H1 (cell line): ENCODE measurements at regions not wholly inside any gene's neighbourhood (a gene's known extent, or its start where the extent isn't known, plus 50 kb on each side); places are given as distances from the start of the nearest gene placed in this dataset.

Source experiments
- ASH2L ChIP-seq: fragments of 200-600, 300-600 bp; sonication (generic); IDR thresholded peaks from one replicate; pipeline ENCODE4 v1.7.1; 2017; ENCODE audit warnings: low read length
- EP300 ChIP-seq, 2 experiments: IDR thresholded peaks; 1 replicate in 1 of 2; 2 replicates in 1 of 2; pipeline ENCODE4 v1.6.1; 2011 to 2012; ENCODE audit warnings: low read depth in 2 of 2, low read length in 2 of 2, mild to moderate bottlenecking in 2 of 2, borderline replicate concordance in 1 of 2, inconsistent platforms in 1 of 2, moderate library complexity in 1 of 2
- HDAC2 ChIP-seq, 2 experiments: fragments of 300-600 bp in 1 of 2; sonication (generic) in 1 of 2; IDR thresholded peaks; 2 replicates each; pipeline ENCODE4 v1.6.1; 2011 to 2012; ENCODE audit warnings: low read depth in 2 of 2, low read length in 2 of 2, mild to moderate bottlenecking in 2 of 2, moderate library complexity in 2 of 2, borderline replicate concordance in 1 of 2, inconsistent platforms in 1 of 2
- KDM5A ChIP-seq: fragments of 200-600 bp; IDR thresholded peaks from 2 replicates; pipeline ENCODE4 v1.7.1; 2012; ENCODE audit warnings: mild to moderate bottlenecking, low read length, inconsistent platforms, mixed read lengths
- MAFK ChIP-seq: IDR thresholded peaks from 2 replicates; pipeline ENCODE4 v1.6.1; 2012; ENCODE audit warnings: low read depth, mild to moderate bottlenecking, improper control_type of control experiment, low read length
- NANOG ChIP-seq: IDR thresholded peaks from 2 replicates; pipeline ENCODE4 v1.6.1; 2011; ENCODE audit warnings: low read length, low read depth, mild to moderate bottlenecking, inconsistent platforms; ENCODE audit not compliant: insufficient read depth, poor library complexity, severe bottlenecking
- POU5F1 ChIP-seq: IDR thresholded peaks from 2 replicates; pipeline ENCODE4 v1.6.1; 2011; ENCODE audit warnings: low read depth, mild to moderate bottlenecking, low read length, moderate library complexity
- RNF2 ChIP-seq: fragments of 200-900, 300-1000 bp; sonication (generic); IDR thresholded peaks from 2 replicates; pipeline ENCODE4 v1.7.1; 2016; ENCODE audit warnings: borderline replicate concordance, low read depth, mild to moderate bottlenecking, antibody characterized with exemption, low read length; ENCODE audit not compliant: poor library complexity, severe bottlenecking; ENCODE audit errors: missing control alignments
- TF ChIP-seq, protein P1 (sequence below), 3 experiments: IDR thresholded peaks; 1 replicate in 2 of 3; 2 replicates in 1 of 3; pipeline versions ENCODE4 v1.5.1 to v1.6.1; 2011; ENCODE audit warnings: low read length in 3 of 3, mild to moderate bottlenecking in 3 of 3, inconsistent platforms in 2 of 3, low read depth in 1 of 3, moderate library complexity in 1 of 3; ENCODE audit not compliant: insufficient read depth in 1 of 3; ENCODE audit errors: control extremely low read depth in 1 of 3
- TF ChIP-seq, protein P2 (sequence below): IDR thresholded peaks from 2 replicates; pipeline ENCODE4 v1.6.1; 2012; ENCODE audit warnings: inconsistent platforms
- TF ChIP-seq, protein P3 (sequence below): IDR thresholded peaks from 2 replicates; pipeline ENCODE4 v1.6.1; 2011; ENCODE audit warnings: low read length, improper control_type of control experiment

GRCh38 chr3:86801921-86802320 is 189.0 kb downstream of the VGLL3 start:
- TF ChIP-seq, protein P1, sequence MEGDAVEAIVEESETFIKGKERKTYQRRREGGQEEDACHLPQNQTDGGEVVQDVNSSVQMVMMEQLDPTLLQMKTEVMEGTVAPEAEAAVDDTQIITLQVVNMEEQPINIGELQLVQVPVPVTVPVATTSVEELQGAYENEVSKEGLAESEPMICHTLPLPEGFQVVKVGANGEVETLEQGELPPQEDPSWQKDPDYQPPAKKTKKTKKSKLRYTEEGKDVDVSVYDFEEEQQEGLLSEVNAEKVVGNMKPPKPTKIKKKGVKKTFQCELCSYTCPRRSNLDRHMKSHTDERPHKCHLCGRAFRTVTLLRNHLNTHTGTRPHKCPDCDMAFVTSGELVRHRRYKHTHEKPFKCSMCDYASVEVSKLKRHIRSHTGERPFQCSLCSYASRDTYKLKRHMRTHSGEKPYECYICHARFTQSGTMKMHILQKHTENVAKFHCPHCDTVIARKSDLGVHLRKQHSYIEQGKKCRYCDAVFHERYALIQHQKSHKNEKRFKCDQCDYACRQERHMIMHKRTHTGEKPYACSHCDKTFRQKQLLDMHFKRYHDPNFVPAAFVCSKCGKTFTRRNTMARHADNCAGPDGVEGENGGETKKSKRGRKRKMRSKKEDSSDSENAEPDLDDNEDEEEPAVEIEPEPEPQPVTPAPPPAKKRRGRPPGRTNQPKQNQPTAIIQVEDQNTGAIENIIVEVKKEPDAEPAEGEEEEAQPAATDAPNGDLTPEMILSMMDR (IDR thresholded peaks at IDR 0.05; ENCODE audit: control extremely low read depth in 1 of 3, insufficient read depth in 1 of 3, low read depth in 1 of 3, low read length in 3 of 3): no peak
- TF ChIP-seq NANOG: no peak
- no peak for TF ChIP-seq POU5F1
- TF ChIP-seq, protein P2, sequence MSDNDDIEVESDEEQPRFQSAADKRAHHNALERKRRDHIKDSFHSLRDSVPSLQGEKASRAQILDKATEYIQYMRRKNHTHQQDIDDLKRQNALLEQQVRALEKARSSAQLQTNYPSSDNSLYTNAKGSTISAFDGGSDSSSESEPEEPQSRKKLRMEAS: no peak
- TF ChIP-seq KDM5A: no peak
- TF ChIP-seq RNF2: no peak
- TF ChIP-seq HDAC2 (IDR thresholded peaks at IDR 0.05; ENCODE audit: borderline replicate concordance in 1 of 2, low read depth in 2 of 2, low read length in 2 of 2): no peak
- no peak for TF ChIP-seq EP300 (IDR thresholded peaks at IDR 0.05; ENCODE audit: borderline replicate concordance in 1 of 2, low read depth in 2 of 2, low read length in 2 of 2)
- TF ChIP-seq, protein P3, sequence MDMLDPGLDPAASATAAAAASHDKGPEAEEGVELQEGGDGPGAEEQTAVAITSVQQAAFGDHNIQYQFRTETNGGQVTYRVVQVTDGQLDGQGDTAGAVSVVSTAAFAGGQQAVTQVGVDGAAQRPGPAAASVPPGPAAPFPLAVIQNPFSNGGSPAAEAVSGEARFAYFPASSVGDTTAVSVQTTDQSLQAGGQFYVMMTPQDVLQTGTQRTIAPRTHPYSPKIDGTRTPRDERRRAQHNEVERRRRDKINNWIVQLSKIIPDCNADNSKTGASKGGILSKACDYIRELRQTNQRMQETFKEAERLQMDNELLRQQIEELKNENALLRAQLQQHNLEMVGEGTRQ: no peak
- no peak for TF ChIP-seq ASH2L
- TF ChIP-seq MAFK: no peak
